Esophagus squamous epithelium (tissue), 5 donors: ENCODE measurements at regions not wholly inside any gene's neighbourhood (a gene's known extent, or its start where the extent isn't known, plus 50 kb on each side); places are given as distances from the start of the nearest gene placed in this dataset.
"Not testable (repeated sequence)": the region's sequence is repeated elsewhere in the genome, so short reads cannot be mapped to it uniquely, and the experiment has no call there.

Source experiments
- DNase-seq: peaks from one replicate; lab custom pipeline; 2025; lab: John Stamatoyannopoulos, UW
- H3K27ac ChIP-seq, 4 donors: fragments of 200-600 bp; sonication (generic); one replicate each; pipeline ENCODE4 v1.5.1; 2016 to 2019; ENCODE audit warnings: mild to moderate bottlenecking in 1 of 4
- H3K27me3 ChIP-seq, 4 donors: fragments of 200-600 bp; sonication (generic); 1 replicate in 3 of 4; 2 replicates in 1 of 4; pipeline versions ENCODE4 v1.5.1 to v1.6.0; 2017 to 2021; ENCODE audit warnings: antibody characterized with exemption in 1 of 4
- H3K36me3 ChIP-seq, 3 donors: fragments of 200-600 bp; sonication (generic); one replicate each; pipeline ENCODE4 v1.5.1; 2016 to 2019
- H3K4me1 ChIP-seq, 3 donors: fragments of 200-600 bp; sonication (generic); one replicate each; pipeline ENCODE4 v1.5.1; 2017 to 2019
- H3K4me3 ChIP-seq, 4 donors: fragments of 200-600 bp; sonication (generic); 1 replicate in 3 of 4; 2 replicates in 1 of 4; pipeline ENCODE4 v1.5.1; 2016 to 2019; ENCODE audit warnings: mild to moderate bottlenecking in 2 of 4, moderate library complexity in 1 of 4
- H3K9me3 ChIP-seq, 3 donors: fragments of 200-600 bp; sonication (generic); one replicate each; pipeline ENCODE4 v1.5.1; 2016 to 2019
- CTCF ChIP-seq, 6 experiments: fragments of 450-650 bp in 4 of 6; fragments of 200-600 bp in 2 of 6; sonication (generic) in 2 of 6; IDR thresholded peaks; one replicate each; pipeline ENCODE4 v1.5.1; 2016 to 2019; ENCODE audit warnings: antibody characterized with exemption in 6 of 6, mild to moderate bottlenecking in 4 of 6, moderate library complexity in 4 of 6
- POLR2A ChIP-seq, 4 donors: fragments of 450-650 bp; IDR thresholded peaks; one replicate each; pipeline ENCODE4 v1.6.1; 2017; ENCODE audit warnings: antibody characterized with exemption in 4 of 4, mild to moderate bottlenecking in 4 of 4, moderate library complexity in 3 of 4
- WGBS, 2 donors: methylation state at CpG; one replicate each; pipeline ENCODE4 v1.1.5; 2018; 5-methylcytosine and 5-hydroxymethylcytosine counted together
- intact Hi-C: fragments of 100-400 bp; cut with DNase I; formaldehyde crosslinking; loops from one replicate; pipeline ENCODE4 v1.15.0; 2022
- donor health status: DM: yes; HTN: yes; CAD: no.

GRCh38 chr10:76621886-76622620 is 1015.6 kb downstream of the KCNMA1 start:
- H3K27me3 ChIP-seq = no peaks in the 10 kb centered on the region
- H3K9me3 ChIP-seq = no peaks in the 10 kb centered on the region
- intact Hi-C loops = no loop called here
- H3K27ac ChIP-seq = no peak overlapping the region
- 31 to 79% methylated on average over 2 of the region's 2 CpGs for WGBS, 2 donors
- no peaks in the 10 kb centered on the region for H3K4me1 ChIP-seq
- H3K36me3 ChIP-seq = no peaks in the 10 kb centered on the region
- H3K4me3 ChIP-seq = no peak overlapping the region
- TF ChIP-seq POLR2A (IDR thresholded peaks at IDR 0.05) (no peak), CTCF (IDR thresholded peaks at IDR 0.05) (no peak)
- DNase-seq = no peak

- no peaks in the 10 kb centered on the region for H3K36me3 ChIP-seq
- no peak overlapping the region for H3K27ac ChIP-seq
- no peak overlapping the region for H3K4me3 ChIP-seq
- no peaks in the 10 kb centered on the region for H3K4me1 ChIP-seq
- DNase-seq = no peak
- TF ChIP-seq CTCF (IDR thresholded peaks at IDR 0.05) = no peak
- TF ChIP-seq POLR2A (IDR thresholded peaks at IDR 0.05) = no peak
- intact Hi-C loops = no loop called here
- no peaks in the 10 kb centered on the region for H3K27me3 ChIP-seq
- no peaks in the 10 kb centered on the region for H3K9me3 ChIP-seq
- WGBS, 2 donors = 78 to 88% methylated on average over 1 of the region's 1 CpG
Observed at GRCh38 chr10:76618641-76619040, 1019.0 kb downstream of the KCNMA1 start.

- no peaks in the 10 kb centered on the region for H3K27me3 ChIP-seq
- H3K9me3 ChIP-seq = no peaks in the 10 kb centered on the region
- intact Hi-C loops = no loop called here
- H3K27ac ChIP-seq = no peak overlapping the region
- DNase-seq = no peak
- no peaks in the 10 kb centered on the region for H3K36me3 ChIP-seq
- 69 to 98% methylated on average over 2 of the region's 2 CpGs for WGBS, 2 donors
- no peaks in the 10 kb centered on the region for H3K4me1 ChIP-seq
- H3K4me3 ChIP-seq = no peak overlapping the region
- no peak for TF ChIP-seq POLR2A (IDR thresholded peaks at IDR 0.05)
- no peak for TF ChIP-seq CTCF (IDR thresholded peaks at IDR 0.05)
Observed at GRCh38 chr10:76618171-76618570, 1019.4 kb downstream of the KCNMA1 start.

GRCh38 chr10:76616666-76617065 is 1020.9 kb downstream of the KCNMA1 start:
- H3K27me3 ChIP-seq, intact Hi-C loops, H3K27ac ChIP-seq, H3K9me3 ChIP-seq, H3K36me3 ChIP-seq, DNase-seq, H3K4me3 ChIP-seq, H3K4me1 ChIP-seq: not testable (repeated sequence)

- TF ChIP-seq POLR2A (IDR thresholded peaks at IDR 0.05) (no peak), CTCF (IDR thresholded peaks at IDR 0.05) (no peak)
- H3K36me3 ChIP-seq = no peaks in the 10 kb centered on the region
- H3K27ac ChIP-seq = no peak overlapping the region
- WGBS, 2 donors = 54 to 92% methylated on average over 1 of the region's 1 CpG
- no peaks in the 10 kb centered on the region for H3K9me3 ChIP-seq
- no peak overlapping the region for H3K4me3 ChIP-seq
- no peaks in the 10 kb centered on the region for H3K4me1 ChIP-seq
- DNase-seq = no peak
- H3K27me3 ChIP-seq = no peaks in the 10 kb centered on the region
- intact Hi-C loops = no loop called here
Observed at GRCh38 chr10:76615049-76615448, 1022.6 kb downstream of the KCNMA1 start.
